OCI-LY1 (cell line): ENCODE measurements at regions not wholly inside any gene's neighbourhood (a gene's known extent, or its start where the extent isn't known, plus 50 kb on each side); places are given as distances from the start of the nearest gene placed in this dataset.

Source experiments
- EZH2 ChIP-seq: fragments of 200-600 bp; sonication (generic), shearing (Covaris generic); IDR thresholded peaks from 2 replicates; pipeline ENCODE4 v1.8.0; 2017; ENCODE audit warnings: borderline replicate concordance, mixed run types, mild to moderate bottlenecking, antibody characterized with exemption, low read length, moderate library complexity, mixed read lengths
- TF ChIP-seq, protein P1 (sequence below): fragments of 200-600 bp; sonication (generic), shearing (Covaris generic); IDR thresholded peaks from 2 replicates; pipeline ENCODE4 v1.5.1; 2017; ENCODE audit warnings: mild to moderate bottlenecking, antibody characterized with exemption, low read length, moderate library complexity, mixed read lengths

DNA sequence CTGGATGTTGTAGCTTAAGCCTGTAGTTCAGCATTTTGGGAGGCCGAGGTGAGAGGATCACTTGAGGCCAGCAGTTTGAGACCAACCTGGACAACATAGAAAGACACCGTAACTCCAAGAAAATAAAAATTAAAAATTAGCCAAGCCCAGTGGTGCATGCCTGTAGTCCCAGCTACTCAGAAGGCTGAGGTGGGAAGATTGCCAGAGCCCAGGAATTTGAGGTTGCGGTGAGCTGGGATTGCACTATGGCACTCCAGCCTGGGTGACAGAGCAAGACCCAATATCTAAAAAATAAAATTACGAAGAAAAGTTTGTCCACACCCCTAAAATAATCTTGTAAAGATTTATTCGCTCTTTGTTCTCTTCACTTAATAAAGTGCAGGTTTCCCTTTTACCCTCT lies 951.0 kb downstream of the TYW1 start:
- TF ChIP-seq, protein P1, sequence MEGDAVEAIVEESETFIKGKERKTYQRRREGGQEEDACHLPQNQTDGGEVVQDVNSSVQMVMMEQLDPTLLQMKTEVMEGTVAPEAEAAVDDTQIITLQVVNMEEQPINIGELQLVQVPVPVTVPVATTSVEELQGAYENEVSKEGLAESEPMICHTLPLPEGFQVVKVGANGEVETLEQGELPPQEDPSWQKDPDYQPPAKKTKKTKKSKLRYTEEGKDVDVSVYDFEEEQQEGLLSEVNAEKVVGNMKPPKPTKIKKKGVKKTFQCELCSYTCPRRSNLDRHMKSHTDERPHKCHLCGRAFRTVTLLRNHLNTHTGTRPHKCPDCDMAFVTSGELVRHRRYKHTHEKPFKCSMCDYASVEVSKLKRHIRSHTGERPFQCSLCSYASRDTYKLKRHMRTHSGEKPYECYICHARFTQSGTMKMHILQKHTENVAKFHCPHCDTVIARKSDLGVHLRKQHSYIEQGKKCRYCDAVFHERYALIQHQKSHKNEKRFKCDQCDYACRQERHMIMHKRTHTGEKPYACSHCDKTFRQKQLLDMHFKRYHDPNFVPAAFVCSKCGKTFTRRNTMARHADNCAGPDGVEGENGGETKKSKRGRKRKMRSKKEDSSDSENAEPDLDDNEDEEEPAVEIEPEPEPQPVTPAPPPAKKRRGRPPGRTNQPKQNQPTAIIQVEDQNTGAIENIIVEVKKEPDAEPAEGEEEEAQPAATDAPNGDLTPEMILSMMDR = no peak
- no peak for TF ChIP-seq EZH2
